B cell (primary cell): ENCODE measurements at regions not wholly inside any gene's neighbourhood (a gene's known extent, or its start where the extent isn't known, plus 50 kb on each side); places are given as distances from the start of the nearest gene placed in this dataset.

Experiments
- ATAC-seq: fragments of 200-7000 bp; cut with Tn5 transposase; one replicate; pipeline ENCODE4 v1.10.0; 2021; ENCODE audit warnings: low read depth, mild to moderate bottlenecking, moderate number of reproducible peaks, moderate library complexity
- CTCF ChIA-PET: fragments of 350-600 bp; sonication (Branson Sonifier 250); formaldehyde crosslinking; loops from one replicate; lab custom pipeline; 2021; ENCODE audit warnings: antibody characterized with exemption, inconsistent platforms; lab: Charles Lee
- POLR2A ChIA-PET: fragments of 350-600 bp; sonication (Branson Sonifier 250); formaldehyde crosslinking; loops from one replicate; lab custom pipeline; 2021; ENCODE audit warnings: antibody characterized with exemption; lab: Charles Lee
- DNase-seq: peaks from one replicate; pipeline ENCODE4 v3.0.0; 2013
- H2AFZ ChIP-seq: 2 replicates; pipeline ENCODE4 v1.6.1; 2012; ENCODE audit warnings: mild to moderate bottlenecking, low read depth, low read length; ENCODE audit not compliant: insufficient read depth, poor library complexity, severe bottlenecking
- H3K27ac ChIP-seq, 2 donors: 1 replicate in 1 of 2; 2 replicates in 1 of 2; pipeline ENCODE4 v1.5.1; 2012 to 2013; ENCODE audit warnings: low read length in 2 of 2, mild to moderate bottlenecking in 2 of 2, moderate library complexity in 1 of 2
- H3K27me3 ChIP-seq, 4 experiments: fragments of 200-600 bp in 1 of 4; sonication (generic) in 1 of 4; replicated peaks in 1 of 4; 1 replicate in 2 of 4; 2 replicates in 2 of 4; pipeline versions ENCODE4 v1.6.1 to v1.7.0; 2013 to 2016; ENCODE audit warnings: low read length in 3 of 4, mild to moderate bottlenecking in 2 of 4, mixed read lengths in 1 of 4, moderate library complexity in 1 of 4; ENCODE audit not compliant: insufficient read depth in 4 of 4, control insufficient read depth in 3 of 4; ENCODE audit errors: control extremely low read depth in 1 of 4
- H3K36me3 ChIP-seq, 2 experiments: replicated peaks in 1 of 2; 1 replicate in 1 of 2; 2 replicates in 1 of 2; pipeline versions ENCODE4 v1.6.1 to v1.7.1; 2013; ENCODE audit warnings: low read length in 1 of 2; ENCODE audit not compliant: insufficient read depth in 2 of 2, control insufficient read depth in 1 of 2; ENCODE audit errors: control extremely low read depth in 1 of 2, extremely low read depth in 1 of 2
- H3K4me1 ChIP-seq, 2 donors: fragments of 200-600 bp in 1 of 2; sonication (generic) in 1 of 2; 1 replicate in 1 of 2; 2 replicates in 1 of 2; pipeline versions ENCODE4 v1.5.1 to v1.6.1; 2013 to 2017; ENCODE audit warnings: low read length in 2 of 2; ENCODE audit not compliant: control insufficient read depth in 2 of 2, insufficient read depth in 2 of 2
- H3K4me2 ChIP-seq: replicated peaks from 2 replicates; pipeline ENCODE3; 2012; ENCODE audit warnings: mild to moderate bottlenecking, low read depth, low read length; ENCODE audit not compliant: poor library complexity, severe bottlenecking
- H3K4me3 ChIP-seq, 5 experiments: fragments of 200-600 bp in 1 of 5; sonication (generic) in 1 of 5; 1 replicate in 3 of 5; 2 replicates in 2 of 5; pipeline versions ENCODE4 v1.5.1 to v1.7.0; 2011 to 2016; ENCODE audit warnings: low read length in 4 of 5, mild to moderate bottlenecking in 4 of 5, low read depth in 2 of 5, control low read depth in 1 of 5, moderate library complexity in 1 of 5; ENCODE audit not compliant: insufficient read depth in 1 of 5; ENCODE audit errors: control extremely low read depth in 1 of 5, extremely low read depth in 1 of 5
- H3K79me2 ChIP-seq: fragments of 200-600 bp; sonication (generic); one replicate; pipeline ENCODE4 v1.6.0; 2016; ENCODE audit warnings: low read length; ENCODE audit not compliant: control insufficient read depth, insufficient read depth
- H3K9ac ChIP-seq: fragments of 200-600 bp; sonication (generic); 2 replicates; pipeline ENCODE4 v1.6.1; 2017; ENCODE audit warnings: mild to moderate bottlenecking, low read length, moderate library complexity
- H3K9me3 ChIP-seq, 3 donors: one replicate each; pipeline versions ENCODE4 v1.6.1 to v1.7.1; 2013; ENCODE audit warnings: low read length in 2 of 3; ENCODE audit not compliant: control insufficient read depth in 2 of 3, insufficient read depth in 1 of 3; ENCODE audit errors: control extremely low read depth in 1 of 3
- H4K20me1 ChIP-seq: 2 replicates; pipeline ENCODE4 v1.6.0; 2012; ENCODE audit warnings: mild to moderate bottlenecking, low read length; ENCODE audit not compliant: insufficient read depth, control insufficient read depth, poor library complexity, severe bottlenecking
- H3K27ac Mint-ChIP-seq: one replicate; pipeline ENCODE4 v1.8.0; 2021; ENCODE audit warnings: mixed read lengths
- H3K27me3 Mint-ChIP-seq: one replicate; pipeline ENCODE4 v1.8.0; 2021; ENCODE audit warnings: mixed read lengths
- H3K4me1 Mint-ChIP-seq: one replicate; pipeline ENCODE4 v1.8.0; 2021; ENCODE audit warnings: mixed read lengths
- H3K4me3 Mint-ChIP-seq: one replicate; pipeline ENCODE4 v1.8.0; 2021; ENCODE audit warnings: mixed read lengths
- H3K9me3 Mint-ChIP-seq: one replicate; pipeline ENCODE4 v1.8.0; 2022; ENCODE audit warnings: mixed read lengths; ENCODE audit not compliant: insufficient read depth
- CTCF ChIP-seq: fragments of 200-600 bp; IDR thresholded peaks from one replicate; pipeline ENCODE4 v1.8.0; 2022; ENCODE audit warnings: antibody characterized with exemption, mild to moderate bottlenecking
- EZH2 ChIP-seq: IDR thresholded peaks from 2 replicates; pipeline ENCODE4 v1.6.1; 2012; ENCODE audit warnings: borderline replicate concordance, low read depth, mild to moderate bottlenecking, moderate library complexity, low read length; ENCODE audit not compliant: insufficient read depth, poor library complexity, severe bottlenecking
- WGBS: methylation state at CpG from one replicate; pipeline ENCODE4 v1.1.5; 2013; ENCODE audit warnings: missing lambda C conversion rate; ENCODE audit not compliant: insufficient coverage; 5-methylcytosine and 5-hydroxymethylcytosine counted together
- intact Hi-C: fragments of 100-400 bp; cut with micrococcal nuclease; formaldehyde crosslinking; loops from one replicate; pipeline ENCODE4 v1.10.0; 2022

GRCh38 chr1:222126052-222126451 lies 384.2 kb upstream of the DUSP10 start:
- Mint-ChIP-seq H3K4me1 (no peaks in the 10 kb centered on the region), H3K27me3 (peaks cover 19% of the 10 kb centered on the region), H3K27ac (no peak overlapping the region), H3K4me3 (no peak overlapping the region), H3K9me3 (no peaks in the 10 kb centered on the region)
- POLR2A ChIA-PET = no interaction called here
- Histone ChIP-seq H3K79me2 (no peaks in the 10 kb centered on the region), H3K9me3 (no peaks in the 10 kb centered on the region), H3K4me2 (no peak overlapping the region), H2AFZ (no peak overlapping the region), H3K36me3 (no peaks in the 10 kb centered on the region), H3K9ac (no peak overlapping the region), H3K4me3 (no peak overlapping the region), H3K27ac (no peak overlapping the region), H3K4me1 (no peaks in the 10 kb centered on the region), H3K27me3 (no peaks in the 10 kb centered on the region), H4K20me1 (no peaks in the 10 kb centered on the region)
- TF ChIP-seq EZH2 (no peak), CTCF (no peak)
- intact Hi-C loops = no loop called here
- CTCF ChIA-PET = interaction anchor here (1.7 kb wide), 1 partner anchor 31 kb away, joined by 5 read pairs; no protein-coding TSS in a partner anchor
- 57% methylated on average over 1 of the region's 4 CpGs for WGBS
- no peak for ATAC-seq
- DNase-seq = no peak

- Histone ChIP-seq H3K27ac (no peak overlapping the region), H3K4me1 (no peaks in the 10 kb centered on the region), H2AFZ (no peak overlapping the region), H3K27me3 (no peaks in the 10 kb centered on the region), H3K9me3 (no peaks in the 10 kb centered on the region), H3K4me2 (no peak overlapping the region), H3K9ac (no peak overlapping the region), H3K36me3 (no peaks in the 10 kb centered on the region), H3K4me3 (no peak overlapping the region), H3K79me2 (no peaks in the 10 kb centered on the region), H4K20me1 (no peaks in the 10 kb centered on the region)
- no peak overlapping the region for H3K4me3 Mint-ChIP-seq
- intact Hi-C loops = no loop called here
- WGBS = no CpG with 5 or more reads among the region's 1 CpG
- CTCF ChIA-PET = no interaction called here
- no peak for DNase-seq
- peaks cover 20% of the 10 kb centered on the region for H3K27me3 Mint-ChIP-seq
- TF ChIP-seq EZH2 (no peak), CTCF (no peak)
- POLR2A ChIA-PET = no interaction called here
- no peaks in the 10 kb centered on the region for H3K4me1 Mint-ChIP-seq
- no peaks in the 10 kb centered on the region for H3K9me3 Mint-ChIP-seq
- ATAC-seq = no peak
- no peak overlapping the region for H3K27ac Mint-ChIP-seq
Measured at GRCh38 chr1:222124602-222125001, 382.7 kb upstream of the DUSP10 start.
